ENCODE measurements at regions not wholly inside any gene's neighbourhood (a gene's known extent, or its start where the extent isn't known, plus 50 kb on each side); places are given as distances from the start of the nearest gene placed in this dataset.

GRCh38 chr16:85286066-85286831 is 174.0 kb upstream of the CIBAR2 start:
- TF ChIP-seq CTCF (conservative IDR thresholded peaks at IDR 0.05) (no peak), EZH2 (IDR thresholded peaks at IDR 0.05; ENCODE audit: low read depth) (no peak)

All from PC-9 (cell line).